Lower lobe of right lung (tissue), 2 donors: ENCODE measurements at regions not wholly inside any gene's neighbourhood (a gene's known extent, or its start where the extent isn't known, plus 50 kb on each side); places are given as distances from the start of the nearest gene placed in this dataset.
"Not testable (repeated sequence)": the region's sequence is repeated elsewhere in the genome, so short reads cannot be mapped to it uniquely, and the experiment has no call there.

Experiments
- ATAC-seq, 2 donors: fragments of 200-7000 bp; cut with Tn5 transposase; one replicate each; pipeline ENCODE4 v1.9.1; 2020 to 2022; ENCODE audit warnings: mild to moderate bottlenecking in 2 of 2, moderate library complexity in 2 of 2
- DNase-seq: peaks from one replicate; pipeline ENCODE4 v3.0.0-alpha.2; 2020
- H3K27ac ChIP-seq: fragments of 200-600 bp; one replicate; pipeline ENCODE4 v1.8.0; 2022
- H3K27me3 ChIP-seq: fragments of 200-600 bp; one replicate; pipeline ENCODE4 v1.8.0; 2022; ENCODE audit warnings: low read depth
- H3K36me3 ChIP-seq: fragments of 200-600 bp; one replicate; pipeline ENCODE4 v1.8.0; 2022; ENCODE audit warnings: mild to moderate bottlenecking
- H3K4me1 ChIP-seq: fragments of 200-600 bp; one replicate; pipeline ENCODE4 v1.8.0; 2022
- H3K4me3 ChIP-seq: fragments of 200-600 bp; one replicate; pipeline ENCODE4 v1.8.0; 2022; ENCODE audit warnings: mild to moderate bottlenecking
- H3K9me3 ChIP-seq: fragments of 200-600 bp; one replicate; pipeline ENCODE4 v1.8.0; 2022
- CTCF ChIP-seq: fragments of 200-600 bp; IDR thresholded peaks from one replicate; pipeline ENCODE4 v1.8.0; 2022; ENCODE audit warnings: antibody characterized with exemption, mild to moderate bottlenecking
- intact Hi-C: fragments of 100-400 bp; cut with DNase I; formaldehyde crosslinking; loops from one replicate; pipeline ENCODE4 v1.11.0; 2022
- donor health status: DM: no; HTN: yes; CAD: no; lungs with severe emphysema.

GRCh38 chr2:131753640-131754561 is 226.2 kb downstream of the CCDC74A start:
- Histone ChIP-seq H3K4me1 (no peaks in the 10 kb centered on the region), H3K9me3 (no peaks in the 10 kb centered on the region), H3K27me3 (no peaks in the 10 kb centered on the region), H3K27ac (no peak overlapping the region), H3K36me3 (no peaks in the 10 kb centered on the region), H3K4me3 (no peak overlapping the region)
- intact Hi-C loops, result no loop called here
- no peak for TF ChIP-seq CTCF
- DNase-seq (no peak), ATAC-seq (no peak)

DNA sequence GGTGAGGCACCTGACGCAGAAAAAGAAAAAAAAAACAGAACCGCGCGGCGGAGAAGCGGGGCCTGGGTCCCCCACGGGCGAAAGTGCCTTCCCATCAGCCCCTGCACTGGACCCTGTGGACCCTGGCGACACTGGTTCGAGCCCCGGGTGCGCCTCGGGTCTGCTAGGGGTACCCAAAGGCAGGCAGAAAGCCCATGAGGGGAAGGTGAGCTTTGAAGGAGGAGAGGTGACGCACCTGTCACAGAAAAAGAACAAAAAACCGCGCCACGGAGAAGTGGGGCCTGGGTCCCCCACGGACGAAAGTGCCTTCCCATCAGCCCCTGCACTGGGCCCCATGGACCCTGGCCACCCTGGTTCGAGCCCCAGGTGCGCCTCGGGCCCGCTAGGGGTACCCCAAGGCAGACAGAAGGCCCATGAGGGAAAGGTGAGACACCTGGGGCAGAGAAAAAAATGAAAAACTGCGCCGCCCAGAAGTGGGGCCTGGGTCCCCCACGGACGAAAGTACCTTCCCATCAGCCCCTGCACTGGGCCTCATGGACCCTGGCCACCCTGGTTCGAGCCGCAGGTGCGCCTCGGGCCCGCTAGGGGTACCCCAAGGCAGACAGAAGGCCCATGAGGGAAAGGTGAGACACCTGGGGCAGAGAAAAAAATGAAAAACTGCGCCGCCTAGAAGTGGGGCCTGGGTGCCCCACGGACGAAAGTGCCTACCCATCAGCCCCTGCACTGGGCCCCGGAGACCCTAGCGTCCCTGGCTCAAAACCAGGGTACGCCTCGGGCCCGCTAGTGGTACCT is 227.4 kb downstream of the CCDC74A start:
- ATAC-seq, result no peak
- Histone ChIP-seq H3K27ac (no peak overlapping the region), H3K4me3 (no peak overlapping the region), H3K9me3 (no peaks in the 10 kb centered on the region), H3K36me3 (no peaks in the 10 kb centered on the region), H3K27me3 (no peaks in the 10 kb centered on the region), H3K4me1 (no peaks in the 10 kb centered on the region)
- no peak for TF ChIP-seq CTCF
- intact Hi-C loops, result no loop called here
- no peak for DNase-seq

DNA sequence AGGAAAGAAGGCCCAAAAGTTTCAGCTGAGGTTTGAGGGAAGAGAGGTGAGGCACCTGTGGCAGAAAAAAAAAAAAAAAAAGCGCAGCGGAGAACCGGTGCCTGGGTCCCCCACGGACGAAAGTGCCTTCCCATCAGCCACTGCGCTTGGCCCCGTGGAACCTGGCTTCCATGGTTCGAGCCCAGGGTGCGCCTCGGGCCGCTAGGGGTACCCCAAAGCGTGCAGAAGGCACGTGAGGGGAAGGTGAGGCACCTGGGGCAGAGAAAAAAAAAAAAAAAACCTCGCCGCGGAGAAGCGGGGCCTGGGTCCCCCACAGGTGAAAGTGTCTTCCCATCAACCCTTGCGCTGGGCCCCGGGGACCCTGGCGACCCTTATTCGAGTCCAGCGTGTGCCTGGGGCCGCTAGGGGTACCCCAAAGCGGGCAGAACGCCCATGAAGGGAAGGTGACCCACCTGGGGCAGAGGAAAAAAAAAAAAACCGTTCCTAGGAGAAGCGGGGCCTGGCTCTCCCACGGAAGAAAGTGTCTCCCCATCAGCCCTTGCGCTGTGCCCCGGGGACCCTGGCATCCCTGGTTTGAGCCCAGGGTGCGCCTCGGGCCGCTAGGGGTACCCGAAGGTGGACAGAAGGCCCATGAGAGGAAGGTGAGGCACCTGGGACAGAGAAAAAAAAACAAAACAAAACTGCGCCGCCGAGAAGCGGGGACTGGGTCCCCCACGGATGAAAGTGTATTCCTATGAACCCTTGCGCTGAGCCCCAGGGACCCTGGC is 228.6 kb downstream of the CCDC74A start:
- ATAC-seq, result no peak
- Histone ChIP-seq H3K27me3 (no peaks in the 10 kb centered on the region), H3K36me3 (no peaks in the 10 kb centered on the region), H3K4me1 (no peaks in the 10 kb centered on the region), H3K9me3 (no peaks in the 10 kb centered on the region), H3K4me3 (no peak overlapping the region), H3K27ac (no peak overlapping the region)
- TF ChIP-seq CTCF, result no peak
- intact Hi-C loops, result no loop called here
- no peak for DNase-seq

DNA sequence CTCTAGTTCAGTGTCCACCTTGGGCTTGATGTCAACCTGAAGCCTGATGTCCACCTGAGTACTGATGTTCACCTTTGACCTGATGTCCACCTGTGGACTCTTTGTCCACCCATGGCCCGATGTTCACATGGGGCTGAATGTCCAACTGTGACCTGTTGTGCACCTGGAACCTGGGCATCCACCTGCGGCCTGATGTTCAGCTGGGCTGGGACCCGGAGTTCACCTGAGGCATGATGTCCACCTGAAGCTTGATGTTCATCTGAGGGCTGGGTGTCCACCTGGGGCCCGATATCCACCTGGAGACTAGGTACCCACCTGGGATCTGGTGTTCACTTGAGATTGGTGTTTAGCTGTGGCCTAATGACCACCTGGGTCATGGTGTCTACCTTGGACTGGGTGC is 231.3 kb downstream of the CCDC74A start:
- ATAC-seq, H3K27ac ChIP-seq, intact Hi-C loops, DNase-seq, H3K9me3 ChIP-seq, H3K36me3 ChIP-seq, H3K4me3 ChIP-seq, H3K27me3 ChIP-seq, H3K4me1 ChIP-seq: not testable (repeated sequence)

GRCh38 chr2:131774955-131775555 is 247.4 kb downstream of the CCDC74A start:
- H3K36me3 ChIP-seq, H3K9me3 ChIP-seq, ATAC-seq, H3K4me3 ChIP-seq, intact Hi-C loops, H3K27me3 ChIP-seq, H3K4me1 ChIP-seq, DNase-seq, H3K27ac ChIP-seq: not testable (repeated sequence)

- H3K27me3 ChIP-seq, H3K4me3 ChIP-seq, H3K9me3 ChIP-seq, ATAC-seq, intact Hi-C loops, H3K27ac ChIP-seq, H3K36me3 ChIP-seq, DNase-seq, H3K4me1 ChIP-seq: not testable (repeated sequence)
Measured at GRCh38 chr2:131775903-131776506, 248.3 kb downstream of the CCDC74A start.

DNA sequence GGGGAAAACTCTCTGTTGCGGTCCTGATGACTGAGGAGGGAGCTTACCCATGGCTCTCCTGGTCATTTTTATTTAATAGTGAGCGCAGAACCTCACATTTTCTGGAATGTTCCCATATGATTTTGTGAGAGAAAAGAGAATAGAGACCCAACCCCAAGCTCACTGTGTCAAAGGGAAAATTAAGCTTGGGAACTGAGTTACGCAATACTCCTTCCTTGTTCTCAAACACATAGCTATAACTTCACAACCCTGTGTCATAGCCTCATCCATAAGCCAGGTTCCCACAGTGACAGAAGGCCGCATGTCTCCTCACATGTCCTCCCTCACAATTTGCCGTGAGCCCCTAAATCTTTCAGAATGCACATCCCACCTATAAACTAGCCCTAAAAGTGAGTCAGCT is 252.8 kb downstream of the CCDC74A start:
- H3K4me3 ChIP-seq, intact Hi-C loops, H3K4me1 ChIP-seq, DNase-seq, H3K27me3 ChIP-seq, H3K27ac ChIP-seq, ATAC-seq, H3K9me3 ChIP-seq, H3K36me3 ChIP-seq: not testable (repeated sequence)
